HUES48 (cell line): ENCODE measurements at regions not wholly inside any gene's neighbourhood (a gene's known extent, or its start where the extent isn't known, plus 50 kb on each side); places are given as distances from the start of the nearest gene placed in this dataset.
"Not testable (repeated sequence)": the region's sequence is repeated elsewhere in the genome, so short reads cannot be mapped to it uniquely, and the experiment has no call there.

ENCODE experiments used
- H3K27ac ChIP-seq: one replicate; pipeline ENCODE4 v1.7.0; 2013; ENCODE audit warnings: low read depth, low read length, inconsistent platforms
- H3K27me3 ChIP-seq: 2 replicates; pipeline ENCODE4 v1.6.1; 2013; ENCODE audit warnings: mild to moderate bottlenecking, low read length; ENCODE audit not compliant: control insufficient read depth, insufficient read depth
- H3K36me3 ChIP-seq: 2 replicates; pipeline ENCODE4 v1.6.1; 2013; ENCODE audit warnings: low read length; ENCODE audit not compliant: control insufficient read depth, insufficient read depth
- H3K4me1 ChIP-seq: 2 replicates; pipeline ENCODE4 v1.6.1; 2013; ENCODE audit warnings: mild to moderate bottlenecking, low read length; ENCODE audit not compliant: control insufficient read depth, insufficient read depth
- H3K4me3 ChIP-seq: 2 replicates; pipeline ENCODE4 v1.5.1; 2013; ENCODE audit warnings: mild to moderate bottlenecking, low read depth, low read length
- H3K9ac ChIP-seq: 2 replicates; pipeline ENCODE4 v1.6.1; 2013; ENCODE audit warnings: mild to moderate bottlenecking, low read depth, low read length, moderate library complexity
- H3K9me3 ChIP-seq: 2 replicates; pipeline ENCODE4 v1.6.1; 2013; ENCODE audit warnings: low read length; ENCODE audit not compliant: control insufficient read depth, insufficient read depth

- Histone ChIP-seq H3K27ac (no peak overlapping the region), H3K36me3 (no peaks in the 10 kb centered on the region), H3K27me3 (no peaks in the 10 kb centered on the region), H3K9ac (no peak overlapping the region), H3K9me3 (no peaks in the 10 kb centered on the region), H3K4me3 (no peak overlapping the region), H3K4me1 (peaks cover 8% of the 10 kb centered on the region; the same call in 1 of the 2 replicates)
Observed at GRCh38 chr16:64092271-64092670, 1029.6 kb downstream of the CDH11 start.

- H3K27ac ChIP-seq: no peak overlapping the region
- no peaks in the 10 kb centered on the region for H3K36me3 ChIP-seq
- H3K27me3 ChIP-seq: no peaks in the 10 kb centered on the region
- H3K4me3 ChIP-seq: no peak overlapping the region
- H3K4me1 ChIP-seq: peaks cover 8% of the 10 kb centered on the region; the same call in 1 of the 2 replicates
- no peaks in the 10 kb centered on the region for H3K9me3 ChIP-seq
- no peak overlapping the region for H3K9ac ChIP-seq
Observed at GRCh38 chr16:64090327-64090726, 1031.5 kb downstream of the CDH11 start.

- H3K9me3 ChIP-seq: no peaks in the 10 kb centered on the region
- H3K9ac ChIP-seq: no peak overlapping the region
- H3K36me3 ChIP-seq: no peaks in the 10 kb centered on the region
- H3K4me1 ChIP-seq: peaks cover 8% of the 10 kb centered on the region; the same call in 1 of the 2 replicates
- H3K4me3 ChIP-seq: no peak overlapping the region
- H3K27ac ChIP-seq: no peak overlapping the region
- H3K27me3 ChIP-seq: no peaks in the 10 kb centered on the region
Observed at GRCh38 chr16:64089697-64090096, 1032.2 kb downstream of the CDH11 start.

GRCh38 chr16:64088838-64089237, 1033.0 kb downstream of the CDH11 start:
- H3K27me3 ChIP-seq: no peaks in the 10 kb centered on the region
- H3K36me3 ChIP-seq: no peaks in the 10 kb centered on the region
- no peak overlapping the region for H3K4me3 ChIP-seq
- no peaks in the 10 kb centered on the region for H3K9me3 ChIP-seq
- H3K9ac ChIP-seq: no peak overlapping the region
- H3K27ac ChIP-seq: no peak overlapping the region
- H3K4me1 ChIP-seq: peaks cover 8% of the 10 kb centered on the region; the same call in 1 of the 2 replicates

GRCh38 chr16:64085296-64085695, 1036.6 kb downstream of the CDH11 start:
- no peaks in the 10 kb centered on the region for H3K27me3 ChIP-seq
- H3K9ac ChIP-seq: no peak overlapping the region
- H3K4me3 ChIP-seq: no peak overlapping the region
- no peaks in the 10 kb centered on the region for H3K4me1 ChIP-seq
- no peak overlapping the region for H3K27ac ChIP-seq
- H3K36me3 ChIP-seq: no peaks in the 10 kb centered on the region
- H3K9me3 ChIP-seq: no peaks in the 10 kb centered on the region

GRCh38 chr16:64084706-64085105, 1037.2 kb downstream of the CDH11 start:
- no peaks in the 10 kb centered on the region for H3K9me3 ChIP-seq
- no peaks in the 10 kb centered on the region for H3K27me3 ChIP-seq
- no peak overlapping the region for H3K27ac ChIP-seq
- no peaks in the 10 kb centered on the region for H3K4me1 ChIP-seq
- no peak overlapping the region for H3K9ac ChIP-seq
- no peaks in the 10 kb centered on the region for H3K36me3 ChIP-seq
- H3K4me3 ChIP-seq: no peak overlapping the region

- no peak overlapping the region for H3K4me3 ChIP-seq
- H3K27ac ChIP-seq: no peak overlapping the region
- no peak overlapping the region for H3K9ac ChIP-seq
- no peaks in the 10 kb centered on the region for H3K9me3 ChIP-seq
- H3K36me3 ChIP-seq: no peaks in the 10 kb centered on the region
- no peaks in the 10 kb centered on the region for H3K27me3 ChIP-seq
- H3K4me1 ChIP-seq: no peaks in the 10 kb centered on the region
Observed at GRCh38 chr16:64083428-64084129, 1038.3 kb downstream of the CDH11 start.

- no peaks in the 10 kb centered on the region for H3K36me3 ChIP-seq
- no peak overlapping the region for H3K9ac ChIP-seq
- no peaks in the 10 kb centered on the region for H3K4me1 ChIP-seq
- H3K9me3 ChIP-seq: no peaks in the 10 kb centered on the region
- H3K27me3 ChIP-seq: no peaks in the 10 kb centered on the region
- no peak overlapping the region for H3K4me3 ChIP-seq
- H3K27ac ChIP-seq: no peak overlapping the region
Observed at GRCh38 chr16:64077242-64077641, 1044.6 kb downstream of the CDH11 start.

GRCh38 chr16:64074706-64075105, 1047.2 kb downstream of the CDH11 start:
- no peak overlapping the region for H3K27ac ChIP-seq
- H3K36me3 ChIP-seq: no peaks in the 10 kb centered on the region
- H3K9ac ChIP-seq: no peak overlapping the region
- H3K4me1 ChIP-seq: no peaks in the 10 kb centered on the region
- no peaks in the 10 kb centered on the region for H3K27me3 ChIP-seq
- H3K4me3 ChIP-seq: no peak overlapping the region
- no peaks in the 10 kb centered on the region for H3K9me3 ChIP-seq

GRCh38 chr16:64072131-64072730, 1049.6 kb downstream of the CDH11 start:
- H3K4me3 ChIP-seq, H3K36me3 ChIP-seq, H3K9ac ChIP-seq, H3K9me3 ChIP-seq, H3K27ac ChIP-seq, H3K4me1 ChIP-seq, H3K27me3 ChIP-seq: not testable (repeated sequence)

GRCh38 chr16:64065523-64065922, 1056.3 kb downstream of the CDH11 start:
- Histone ChIP-seq H3K27me3 (no peaks in the 10 kb centered on the region), H3K9ac (no peak overlapping the region), H3K4me3 (no peak overlapping the region), H3K36me3 (no peaks in the 10 kb centered on the region), H3K27ac (no peak overlapping the region), H3K9me3 (no peaks in the 10 kb centered on the region), H3K4me1 (no peaks in the 10 kb centered on the region)
